Glutamatergic neuron (in vitro differentiated cells): ENCODE measurements at regions not wholly inside any gene's neighbourhood (a gene's known extent, or its start where the extent isn't known, plus 50 kb on each side); places are given as distances from the start of the nearest gene placed in this dataset.
A peak's percentile ranks its signal among the peaks of the same experiment; 100 is the strongest.

Source experiments
- DNase-seq: peaks from one replicate; pipeline ENCODE4 v3.0.0; 2022
- H3K27ac Mint-ChIP-seq: one replicate; pipeline ENCODE4 v1.8.0; 2020; ENCODE audit warnings: mild to moderate bottlenecking, mixed read lengths, inconsistent platforms; ENCODE audit not compliant: unreplicated experiment
- H3K27me3 Mint-ChIP-seq: one replicate; pipeline ENCODE4 v1.8.0; 2020; ENCODE audit warnings: mild to moderate bottlenecking, moderate library complexity, mixed read lengths, inconsistent platforms; ENCODE audit not compliant: unreplicated experiment
- H3K36me3 Mint-ChIP-seq: one replicate; pipeline ENCODE4 v1.8.0; 2020; ENCODE audit warnings: mild to moderate bottlenecking, mixed read lengths, inconsistent platforms; ENCODE audit not compliant: unreplicated experiment
- H3K4me1 Mint-ChIP-seq: one replicate; pipeline ENCODE4 v1.8.0; 2020; ENCODE audit warnings: mild to moderate bottlenecking, low read depth, mixed read lengths, inconsistent platforms; ENCODE audit not compliant: unreplicated experiment
- H3K4me3 Mint-ChIP-seq: one replicate; pipeline ENCODE4 v1.8.0; 2020; ENCODE audit warnings: mild to moderate bottlenecking, mixed read lengths, inconsistent platforms; ENCODE audit not compliant: unreplicated experiment
- H3K9me3 Mint-ChIP-seq: one replicate; pipeline ENCODE4 v1.8.0; 2020; ENCODE audit warnings: mild to moderate bottlenecking, moderate library complexity, mixed read lengths, inconsistent platforms; ENCODE audit not compliant: unreplicated experiment
- TF ChIP-seq, protein P1 (sequence below): fragments of 200-600 bp; sonication (generic); IDR thresholded peaks from one replicate; pipeline ENCODE4 v1.5.0; 2021; ENCODE audit not compliant: partially characterized antibody, unreplicated experiment

DNA sequence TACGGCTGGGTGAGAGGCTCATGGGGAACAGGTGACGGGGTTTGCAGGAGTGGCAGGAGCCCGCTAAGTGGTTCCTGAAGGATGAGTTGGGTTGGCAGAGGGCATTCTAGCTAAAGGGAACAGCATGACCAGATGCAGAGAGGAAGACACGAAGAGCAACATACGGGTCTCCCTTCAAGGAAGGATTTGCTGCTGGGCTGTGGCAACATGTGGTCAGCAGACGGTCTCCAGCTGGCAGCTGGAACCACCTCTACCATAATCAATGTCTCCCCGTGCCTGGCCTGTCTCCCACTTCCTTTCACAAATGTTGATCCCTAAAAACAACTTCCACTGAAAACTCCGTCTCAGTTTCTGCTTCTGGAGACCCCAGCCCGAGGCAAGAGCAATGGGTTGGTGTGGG, 80.6 kb upstream of the SULF2 start:
- peaks cover 12% of the 10 kb centered on the region for H3K4me1 Mint-ChIP-seq
- H3K9me3 Mint-ChIP-seq = peaks cover 11% of the 10 kb centered on the region
- TF ChIP-seq, protein P1, sequence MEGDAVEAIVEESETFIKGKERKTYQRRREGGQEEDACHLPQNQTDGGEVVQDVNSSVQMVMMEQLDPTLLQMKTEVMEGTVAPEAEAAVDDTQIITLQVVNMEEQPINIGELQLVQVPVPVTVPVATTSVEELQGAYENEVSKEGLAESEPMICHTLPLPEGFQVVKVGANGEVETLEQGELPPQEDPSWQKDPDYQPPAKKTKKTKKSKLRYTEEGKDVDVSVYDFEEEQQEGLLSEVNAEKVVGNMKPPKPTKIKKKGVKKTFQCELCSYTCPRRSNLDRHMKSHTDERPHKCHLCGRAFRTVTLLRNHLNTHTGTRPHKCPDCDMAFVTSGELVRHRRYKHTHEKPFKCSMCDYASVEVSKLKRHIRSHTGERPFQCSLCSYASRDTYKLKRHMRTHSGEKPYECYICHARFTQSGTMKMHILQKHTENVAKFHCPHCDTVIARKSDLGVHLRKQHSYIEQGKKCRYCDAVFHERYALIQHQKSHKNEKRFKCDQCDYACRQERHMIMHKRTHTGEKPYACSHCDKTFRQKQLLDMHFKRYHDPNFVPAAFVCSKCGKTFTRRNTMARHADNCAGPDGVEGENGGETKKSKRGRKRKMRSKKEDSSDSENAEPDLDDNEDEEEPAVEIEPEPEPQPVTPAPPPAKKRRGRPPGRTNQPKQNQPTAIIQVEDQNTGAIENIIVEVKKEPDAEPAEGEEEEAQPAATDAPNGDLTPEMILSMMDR = no peak
- peak overlapping the region; percentile 77 for H3K27ac Mint-ChIP-seq
- peaks cover 11% of the 10 kb centered on the region for H3K36me3 Mint-ChIP-seq
- H3K27me3 Mint-ChIP-seq = peaks cover 5% of the 10 kb centered on the region
- H3K4me3 Mint-ChIP-seq = no peak overlapping the region
- DNase-seq = peak; percentile 33

DNA sequence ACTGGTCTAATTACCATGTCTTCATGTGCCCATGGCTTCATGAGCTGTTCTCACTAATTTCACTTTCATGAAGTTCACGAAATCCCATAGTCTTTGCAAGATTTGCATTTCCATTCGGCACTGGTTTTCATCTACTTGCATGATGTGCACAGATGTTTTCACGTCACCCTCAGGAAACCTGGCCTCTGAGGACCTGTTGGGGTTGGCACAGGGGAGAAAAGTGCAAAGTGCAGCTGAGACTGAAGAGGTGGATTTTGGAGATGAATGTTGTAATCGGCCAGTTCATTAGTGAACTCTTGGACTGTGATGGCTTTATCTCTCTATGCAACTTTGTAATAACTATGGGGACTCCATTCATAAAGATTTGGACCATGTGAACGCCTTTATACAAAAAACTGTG, 80.2 kb upstream of the SULF2 start:
- Mint-ChIP-seq H3K36me3 (peaks cover 11% of the 10 kb centered on the region), H3K4me1 (peaks cover 12% of the 10 kb centered on the region), H3K9me3 (peaks cover 11% of the 10 kb centered on the region), H3K4me3 (no peak overlapping the region), H3K27me3 (peaks cover 4% of the 10 kb centered on the region), H3K27ac (peak overlapping the region; percentile 77)
- TF ChIP-seq, protein P1 = no peak
- DNase-seq = no peak

DNA sequence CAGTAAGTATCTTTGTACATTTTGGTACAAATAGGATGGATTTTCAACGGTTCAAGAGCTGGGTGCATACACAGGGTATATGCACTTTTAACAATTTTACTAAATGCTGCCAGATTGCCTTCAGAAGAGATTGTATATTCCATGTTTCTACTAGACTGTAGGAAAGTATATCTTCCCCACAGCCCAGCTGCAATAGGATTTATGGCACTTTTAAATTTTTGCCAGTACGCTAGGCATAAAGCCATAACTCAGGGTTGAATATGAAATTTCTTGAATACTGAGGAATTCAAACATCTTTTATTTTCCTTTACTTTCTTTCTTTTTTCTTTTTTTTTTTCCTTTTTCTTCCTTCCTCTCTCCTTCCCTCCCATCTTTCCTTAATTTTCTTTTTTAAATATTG, 78.7 kb upstream of the SULF2 start:
- Mint-ChIP-seq H3K36me3 (peaks cover 11% of the 10 kb centered on the region), H3K4me3 (no peak overlapping the region), H3K27me3 (peaks cover 3% of the 10 kb centered on the region)

DNA sequence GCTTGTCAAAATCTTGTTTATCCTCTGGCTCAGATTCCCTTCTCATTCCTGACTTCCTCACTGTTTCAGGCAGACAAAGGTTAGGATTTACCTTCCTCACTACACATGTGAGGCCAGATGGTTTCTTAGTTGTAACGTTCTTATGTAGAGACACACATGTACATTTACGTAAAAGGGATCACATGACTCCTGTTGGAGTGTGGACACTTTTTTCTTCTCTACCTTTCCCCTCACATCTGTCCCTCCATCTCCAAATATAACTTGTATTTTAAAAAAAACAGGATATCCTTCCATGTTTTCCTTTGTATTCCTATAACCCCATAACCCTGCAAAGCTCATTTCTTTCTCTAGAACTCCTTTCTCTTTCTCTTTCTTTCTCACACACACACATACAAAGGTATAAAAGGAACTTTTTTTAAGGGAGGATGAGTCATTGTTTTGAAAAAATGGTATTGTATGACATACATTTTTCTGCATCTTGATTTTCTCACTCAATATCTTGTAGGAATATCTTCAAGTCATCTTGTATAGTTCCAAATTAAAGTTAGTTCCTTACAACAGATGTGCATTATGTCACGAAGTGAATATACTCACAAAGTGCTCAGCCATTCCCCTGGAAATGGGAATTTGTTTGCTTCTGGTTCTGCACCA, 78.2 kb upstream of the SULF2 start:
- Mint-ChIP-seq H3K4me3 (peak overlapping the region; percentile 7), H3K27me3 (peaks cover 3% of the 10 kb centered on the region), H3K36me3 (peaks cover 11% of the 10 kb centered on the region), H3K27ac (no peak overlapping the region), H3K9me3 (peaks cover 10% of the 10 kb centered on the region), H3K4me1 (peaks cover 12% of the 10 kb centered on the region)
- TF ChIP-seq, protein P1 = no peak
- no peak for DNase-seq

More for the DNA sequence above, 78.7 kb upstream of the SULF2 start:
- peaks cover 11% of the 10 kb centered on the region for H3K9me3 Mint-ChIP-seq
- TF ChIP-seq, protein P1 = no peak
- peaks cover 12% of the 10 kb centered on the region for H3K4me1 Mint-ChIP-seq
- DNase-seq = no peak
- H3K27ac Mint-ChIP-seq = no peak overlapping the region

DNA sequence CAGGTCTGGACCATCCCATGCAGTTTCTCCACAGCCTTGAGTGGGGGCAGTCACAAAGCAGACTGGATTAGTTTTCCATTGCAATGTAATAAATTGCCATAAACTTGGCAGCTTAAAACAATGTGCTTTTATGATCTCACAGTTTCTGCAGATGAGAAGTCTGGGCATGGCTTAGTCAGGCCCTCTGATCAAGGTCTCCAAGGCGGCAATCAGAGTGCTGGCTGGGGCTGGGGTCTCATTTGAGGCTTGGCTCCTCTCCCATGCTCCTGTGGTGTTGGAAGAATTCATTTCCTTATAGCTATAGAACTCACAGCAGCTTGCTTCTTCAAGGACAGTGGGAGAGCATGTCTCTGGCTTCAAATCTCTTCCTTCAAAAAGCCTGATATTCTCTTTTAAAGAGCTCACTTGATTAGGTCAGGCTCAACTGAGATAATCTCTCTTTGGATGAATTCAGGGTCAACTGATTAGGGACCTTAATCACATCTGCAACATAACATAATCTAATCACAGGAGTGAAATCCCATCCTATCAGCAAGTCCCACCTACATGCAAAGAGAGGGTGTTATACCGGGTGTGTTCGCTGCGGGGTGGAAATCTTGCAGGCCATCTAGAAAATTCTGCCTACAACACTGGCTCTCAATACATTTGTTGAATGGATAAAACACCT, 77.4 kb upstream of the SULF2 start:
- peaks cover 16% of the 10 kb centered on the region for H3K4me1 Mint-ChIP-seq
- H3K4me3 Mint-ChIP-seq = no peak overlapping the region
- peaks cover 3% of the 10 kb centered on the region for H3K27me3 Mint-ChIP-seq
- TF ChIP-seq, protein P1 = no peak
- DNase-seq = no peak
- peaks cover 11% of the 10 kb centered on the region for H3K36me3 Mint-ChIP-seq
- H3K27ac Mint-ChIP-seq = no peak overlapping the region
- peaks cover 9% of the 10 kb centered on the region for H3K9me3 Mint-ChIP-seq
